ENCODE measurements at regions not wholly inside any gene's neighbourhood (a gene's known extent, or its start where the extent isn't known, plus 50 kb on each side); places are given as distances from the start of the nearest gene placed in this dataset.
A peak's percentile ranks its signal among the peaks of the same experiment; 100 is the strongest.

DNA sequence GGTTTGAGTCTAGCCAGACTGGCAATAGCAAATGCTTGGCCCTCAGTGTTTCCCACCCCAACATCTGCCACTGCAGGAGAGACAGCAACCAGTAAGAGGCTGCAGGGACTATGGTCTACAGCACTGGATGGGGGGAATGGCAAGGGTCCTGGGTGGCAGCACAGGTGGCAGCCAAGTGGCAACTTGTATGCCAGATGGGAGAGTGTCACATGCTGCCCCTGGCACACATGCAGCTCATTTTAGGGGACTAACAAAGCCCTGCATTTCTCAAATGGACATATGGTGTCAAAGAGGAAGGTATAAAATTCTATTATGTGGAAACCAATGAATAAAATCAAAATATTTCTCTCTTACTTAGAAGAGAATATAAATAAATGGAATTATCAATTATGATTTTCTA is 298.7 kb upstream of the MARCKS start:
- DNase-seq (ENCODE audit: low read depth): no peak

DNA sequence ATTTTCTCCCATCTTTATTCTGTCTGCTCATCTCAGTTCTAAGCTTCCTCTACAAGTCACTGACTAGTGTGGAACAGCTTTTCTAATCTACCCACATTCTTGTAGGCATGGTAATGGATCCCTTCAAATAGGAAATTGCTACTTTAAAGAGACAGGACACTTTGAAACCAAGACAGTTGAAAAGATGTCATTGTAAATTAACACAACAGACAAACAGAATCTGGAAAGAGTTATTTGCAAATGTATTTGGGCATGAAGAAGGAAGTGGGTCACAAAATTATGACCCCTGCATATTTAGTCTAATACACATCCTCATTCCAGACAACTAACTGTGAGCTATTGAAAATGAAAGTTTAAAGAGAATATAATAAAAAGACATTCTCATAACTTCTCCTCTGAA is 298.2 kb upstream of the MARCKS start:
- DNase-seq (ENCODE audit: low read depth): peak; percentile 23

DNA sequence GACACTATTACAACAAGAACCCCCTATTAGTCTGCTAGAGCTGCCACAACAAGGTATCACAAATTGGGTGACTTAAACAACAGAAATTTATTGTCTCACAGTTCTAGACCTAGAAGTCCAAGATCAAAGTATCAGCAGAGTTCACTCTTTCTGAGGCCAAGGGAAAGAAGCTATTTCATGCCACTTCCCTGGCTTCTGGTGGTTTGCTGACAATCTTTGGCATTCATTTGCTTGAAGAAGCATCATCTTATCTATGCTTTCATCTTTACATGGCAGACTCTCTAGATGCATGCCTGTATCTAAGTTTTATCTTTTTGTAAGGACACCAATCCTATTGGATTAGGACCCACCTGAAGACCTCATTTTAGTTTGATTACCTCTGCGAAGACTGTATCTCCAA is 296.8 kb upstream of the MARCKS start:
- peak; percentile 15 for DNase-seq (ENCODE audit: low read depth)

DNA sequence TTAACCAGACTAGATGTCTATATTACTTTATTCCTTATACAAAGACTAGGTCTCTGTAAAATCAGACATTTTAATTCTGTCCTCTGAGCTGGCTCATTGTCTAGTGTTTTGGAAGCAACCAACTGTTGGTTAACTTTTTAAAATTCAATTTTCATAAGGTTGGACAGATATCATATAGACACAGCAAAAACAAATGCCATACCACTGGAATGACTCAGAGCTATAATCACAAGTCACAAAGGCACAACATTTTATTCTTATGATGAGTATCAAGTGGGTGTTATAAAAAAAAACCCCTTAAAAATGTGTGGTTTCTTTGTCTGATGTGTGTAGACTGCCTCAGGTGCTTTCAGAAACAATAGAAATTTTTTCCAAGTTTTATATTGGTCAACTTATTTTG is 296.2 kb upstream of the MARCKS start:
- peak; percentile 72 for DNase-seq (ENCODE audit: low read depth)

DNA sequence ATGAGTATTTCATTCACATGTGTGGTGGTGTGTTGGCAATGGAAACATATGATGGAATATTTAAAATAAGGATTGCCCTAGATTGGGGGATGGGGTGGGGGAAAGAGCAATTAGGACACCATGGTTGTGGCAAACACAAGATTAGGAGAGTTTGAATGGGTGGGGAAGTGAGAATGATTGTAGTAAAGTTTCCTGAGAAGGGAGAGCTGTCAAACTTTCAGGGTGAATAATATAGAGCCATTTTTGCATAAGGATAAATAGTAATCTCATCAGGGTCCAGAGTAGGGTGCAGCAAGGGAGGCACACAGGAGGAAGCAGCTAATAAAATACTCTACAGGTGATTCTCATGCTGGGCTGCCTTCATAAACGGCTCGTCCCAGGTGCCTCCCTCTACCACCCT is 294.9 kb upstream of the MARCKS start:
- DNase-seq (ENCODE audit: low read depth): no peak

DNA sequence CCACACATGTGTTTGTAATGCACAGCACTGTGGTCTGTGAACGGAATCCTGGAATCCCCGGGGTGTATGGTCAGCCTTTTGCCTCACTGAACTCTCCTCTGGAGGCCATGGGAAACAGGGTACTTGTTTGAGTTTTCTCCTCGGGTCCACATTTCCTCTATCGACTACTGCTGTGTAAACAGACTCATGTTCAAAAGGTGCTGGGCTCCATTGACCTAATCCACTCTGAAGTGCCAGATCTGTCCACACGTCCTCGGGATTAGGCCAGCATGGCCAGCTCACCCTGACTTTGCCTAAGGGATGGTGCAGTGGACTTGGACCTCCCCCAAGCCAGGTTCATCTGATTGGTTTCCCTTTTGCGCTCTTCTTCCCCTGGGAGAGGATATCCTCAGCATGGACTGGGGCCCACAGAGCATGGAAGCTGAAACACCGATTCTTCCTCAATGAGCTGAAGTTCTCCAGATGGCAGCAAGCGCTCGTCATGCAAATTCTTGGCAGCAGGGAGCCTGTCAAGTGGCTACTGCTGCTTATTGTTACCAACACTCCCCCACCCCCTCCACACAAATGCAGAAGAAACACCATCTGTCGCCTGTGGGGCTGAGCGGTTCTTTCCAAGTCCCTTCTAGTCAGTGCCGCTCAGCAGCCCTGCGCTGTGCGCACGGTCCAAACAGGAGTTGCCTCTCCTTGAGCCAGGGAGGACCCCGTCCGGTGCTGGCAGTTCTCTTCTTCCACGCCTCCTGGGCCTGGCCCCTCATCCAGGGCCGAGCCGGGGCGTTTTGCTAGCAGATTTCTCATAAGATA is 292.6 kb upstream of the MARCKS start:
- DNase-seq (ENCODE audit: low read depth): peak; percentile 66

DNA sequence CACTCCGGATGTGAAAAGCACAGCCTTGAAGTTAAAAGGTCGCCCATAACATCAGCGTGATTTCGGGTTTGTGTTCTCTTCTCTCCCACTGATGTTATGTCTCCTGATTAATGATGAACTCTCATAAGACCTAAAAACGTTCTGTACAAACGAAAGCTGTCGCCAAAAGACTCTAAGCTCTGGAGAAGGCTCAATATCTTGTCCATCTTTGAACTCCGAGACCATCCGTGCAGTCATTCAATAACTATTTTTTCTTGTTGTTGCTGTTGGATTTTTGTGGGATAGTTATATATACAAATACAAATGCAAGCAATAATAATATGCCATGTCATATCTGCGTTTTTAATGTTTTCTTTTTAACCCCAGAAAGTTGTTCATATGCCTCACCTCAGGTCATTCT is 291.8 kb upstream of the MARCKS start:
- DNase-seq (ENCODE audit: low read depth): no peak

DNA sequence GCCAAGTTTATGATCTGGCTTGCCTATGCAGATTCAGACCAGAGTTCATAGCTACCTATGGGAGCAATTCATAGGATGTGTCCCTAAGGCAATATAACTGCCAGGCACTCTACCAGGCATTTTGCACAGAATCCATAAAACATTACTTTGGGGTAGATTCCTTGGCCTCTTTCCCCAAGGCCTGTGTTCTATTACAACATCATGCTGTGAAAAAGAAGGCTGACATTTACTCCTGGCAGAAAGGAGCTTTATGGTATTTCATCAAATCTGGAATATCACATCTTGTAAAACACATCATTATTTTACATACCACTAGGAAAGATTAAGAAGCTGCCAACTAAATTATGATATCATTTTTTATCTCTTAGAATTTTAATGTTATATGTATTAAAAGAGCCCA is 287.0 kb upstream of the MARCKS start:
- no peak for DNase-seq (ENCODE audit: low read depth)

DNA sequence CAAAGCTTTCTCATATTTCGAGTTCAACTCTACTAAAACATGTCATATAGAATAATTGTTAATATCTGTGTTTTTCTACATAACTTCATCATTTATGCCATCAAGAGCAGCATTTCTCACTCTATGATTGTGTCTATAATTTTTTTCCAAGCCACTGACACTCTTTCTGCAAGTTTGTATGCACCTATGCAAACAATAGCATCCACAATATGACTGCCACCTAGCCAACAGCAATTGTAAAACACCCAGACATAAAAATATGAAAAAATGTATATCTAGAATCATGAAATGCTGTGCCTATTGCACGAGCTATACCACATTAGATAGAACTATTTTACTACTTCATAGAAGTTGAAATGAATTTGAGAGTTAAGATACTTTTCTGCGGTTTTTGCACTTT is 286.5 kb upstream of the MARCKS start:
- no peak for DNase-seq (ENCODE audit: low read depth)

DNA sequence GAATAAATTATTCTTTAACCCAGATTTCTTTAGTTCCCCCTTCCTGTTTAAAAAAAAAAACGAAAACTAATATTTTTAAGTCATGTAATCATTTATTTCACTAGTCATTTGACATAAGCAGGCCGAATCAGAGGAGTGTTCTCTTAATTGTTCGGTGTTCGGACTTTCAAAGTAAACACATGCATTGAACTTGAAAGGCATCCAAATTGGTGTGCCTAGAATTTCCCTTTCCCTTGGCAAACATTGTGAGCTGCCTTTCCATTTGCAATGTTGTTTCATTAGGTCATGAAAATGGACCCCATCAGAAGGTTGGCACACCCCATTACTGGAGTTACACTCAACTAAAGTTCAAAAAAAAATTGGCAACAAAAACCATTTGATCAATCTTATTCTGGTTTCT is 283.0 kb upstream of the MARCKS start:
- no peak for DNase-seq (ENCODE audit: low read depth)

DNA sequence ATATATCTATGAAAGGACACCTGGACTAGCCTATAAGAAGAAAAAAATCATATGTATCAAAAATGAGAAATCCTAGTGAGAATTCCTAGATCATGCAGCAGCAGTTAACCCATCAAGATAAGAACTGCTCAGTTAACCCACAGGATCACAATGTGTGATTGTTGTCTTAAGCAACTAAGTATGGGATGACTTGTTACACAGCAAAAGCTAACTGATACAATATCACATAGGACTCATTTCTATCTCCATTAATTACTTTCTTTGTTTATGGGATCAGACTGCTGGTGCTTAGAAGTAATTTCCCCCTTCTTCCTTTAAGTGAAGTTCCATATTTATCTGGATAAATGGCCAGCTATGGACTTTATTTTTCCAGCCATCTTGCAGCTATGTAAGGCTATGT is 280.8 kb upstream of the MARCKS start:
- no peak for DNase-seq (ENCODE audit: low read depth)

DNA sequence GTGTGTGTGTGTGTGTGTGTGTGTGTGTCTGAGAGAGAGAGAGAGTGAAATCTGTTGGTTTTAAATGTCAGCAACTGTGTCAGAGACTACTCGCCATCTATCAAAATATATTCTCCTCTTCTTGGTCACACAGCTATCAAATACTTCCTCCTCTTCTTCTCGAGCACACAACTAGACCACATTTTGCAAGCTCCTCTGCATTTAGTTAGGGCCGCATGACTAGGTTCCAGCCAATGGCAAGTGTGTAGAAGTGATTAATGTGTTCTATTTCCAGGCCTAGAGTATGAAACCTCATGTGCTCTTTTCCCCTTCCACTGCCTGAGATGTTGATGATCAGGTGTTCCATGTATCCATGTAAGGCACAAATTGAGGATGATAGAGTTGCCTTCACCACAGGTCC is 278.5 kb upstream of the MARCKS start:
- DNase-seq (ENCODE audit: low read depth): no peak

DNA sequence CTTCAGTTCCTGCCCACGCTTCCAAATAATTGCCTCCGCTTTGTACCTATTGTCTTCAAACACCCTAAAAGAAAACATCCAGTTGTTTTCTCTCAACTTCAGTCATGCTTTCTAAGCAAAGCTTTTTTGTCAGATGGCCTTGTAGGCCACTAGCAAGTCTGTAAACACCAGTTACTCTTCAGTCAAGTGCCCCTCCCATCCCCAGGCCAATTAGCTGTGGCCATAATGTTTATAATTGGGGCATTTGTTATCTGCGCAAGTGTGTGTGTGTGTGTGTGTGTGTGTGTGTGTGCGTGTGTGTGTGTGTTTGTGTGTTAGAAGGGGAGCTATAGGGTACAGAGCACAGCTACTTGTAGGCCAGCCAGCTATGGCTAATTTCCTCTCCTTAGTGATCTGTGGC is 272.4 kb upstream of the MARCKS start:
- no peak for DNase-seq (ENCODE audit: low read depth)

DNA sequence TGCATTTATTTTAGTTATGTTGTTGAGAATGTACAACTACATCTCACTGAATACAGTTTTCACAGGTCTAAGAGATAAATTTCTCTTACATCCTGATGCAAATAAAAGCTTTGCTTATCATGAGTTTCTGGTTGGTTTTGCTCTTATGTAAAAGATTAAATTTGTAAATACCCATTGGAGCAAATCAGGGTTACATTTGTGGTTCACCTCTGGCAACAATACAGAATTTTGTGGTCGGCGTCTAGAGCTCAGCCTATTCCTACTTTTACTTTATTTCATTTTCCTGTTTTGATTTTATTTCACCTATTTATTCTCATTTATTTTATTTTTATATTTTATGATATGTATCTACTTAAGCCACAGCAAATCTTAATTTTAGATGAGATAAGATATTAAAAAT is 271.9 kb upstream of the MARCKS start:
- no peak for DNase-seq (ENCODE audit: low read depth)

DNA sequence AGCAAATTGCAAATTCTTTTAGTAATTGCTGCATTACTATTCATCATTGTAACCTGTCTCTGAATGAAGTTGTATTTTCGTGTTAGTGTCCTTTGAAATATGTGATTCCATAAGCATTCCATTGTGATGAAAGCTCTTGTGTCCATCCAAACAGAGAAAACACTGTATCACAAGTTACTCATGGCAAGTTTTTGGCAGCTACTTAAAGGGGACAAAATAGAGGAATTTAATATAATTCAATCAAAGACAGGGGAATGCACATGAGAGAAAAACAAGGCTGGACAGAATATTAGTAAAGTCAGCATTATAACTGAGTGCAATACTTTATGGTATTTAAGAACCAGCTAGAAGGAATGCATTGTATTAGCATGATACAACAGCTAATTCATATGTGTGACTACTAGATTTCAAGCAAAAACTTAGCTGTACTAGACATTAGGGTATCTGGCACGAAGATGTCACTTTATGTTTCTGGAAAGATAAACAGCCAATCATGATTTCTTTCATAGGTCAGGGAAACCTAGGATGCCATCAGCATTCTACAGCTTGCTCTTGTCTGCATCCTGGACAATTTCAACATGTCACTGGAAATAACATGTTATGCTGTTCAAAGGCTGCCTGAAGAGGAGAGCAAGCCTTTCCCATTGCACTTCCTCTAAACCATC is 270.6 kb upstream of the MARCKS start:
- DNase-seq (ENCODE audit: low read depth): no peak

DNA sequence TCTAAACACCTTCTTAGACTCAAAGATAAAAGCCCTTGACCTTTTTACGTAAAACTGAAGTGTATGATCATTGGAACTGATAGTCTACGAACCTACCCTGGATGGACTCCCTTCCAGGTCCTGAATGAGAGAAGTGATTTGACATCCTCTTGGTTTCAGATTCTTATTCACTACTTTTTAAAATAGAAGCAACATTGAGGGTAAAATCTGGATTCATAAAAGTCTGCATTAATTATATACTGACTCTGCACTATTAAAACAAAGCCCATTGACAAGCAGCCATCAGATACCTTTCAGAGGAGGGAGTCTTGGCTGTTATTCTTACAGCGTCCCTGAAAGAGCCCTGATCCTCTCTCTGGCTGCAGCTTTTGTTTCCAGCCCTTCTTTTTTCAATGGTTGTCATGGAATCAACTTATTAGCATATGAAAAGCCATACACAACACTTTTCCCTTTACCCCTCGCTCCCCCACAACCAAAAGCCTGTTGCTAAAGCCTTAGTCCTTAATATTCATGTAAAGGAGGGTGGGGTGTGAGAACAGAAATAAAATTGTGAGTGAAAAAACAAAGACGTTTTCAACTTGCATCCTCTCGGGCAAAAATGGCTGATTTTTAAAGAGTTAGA is 270.0 kb upstream of the MARCKS start:
- DNase-seq (ENCODE audit: low read depth): no peak

DNA sequence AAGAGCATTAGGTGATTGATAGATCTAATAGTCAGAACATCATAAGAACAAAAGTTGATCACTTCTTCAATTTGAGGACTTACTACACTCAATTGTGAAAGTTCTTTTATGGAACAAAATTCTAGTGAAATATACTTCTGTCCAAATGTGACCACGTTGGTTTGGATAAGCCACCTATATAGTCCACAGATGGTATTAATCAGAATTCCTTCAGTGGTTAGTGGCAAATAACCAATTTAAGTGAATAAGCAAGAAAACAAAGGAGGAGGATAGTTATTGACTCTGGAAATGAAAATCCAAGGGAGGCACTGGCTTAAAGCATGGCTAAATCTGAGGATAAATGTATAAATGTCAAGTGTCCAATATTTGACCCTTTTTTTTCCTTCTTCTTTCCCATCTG is 268.5 kb upstream of the MARCKS start:
- DNase-seq (ENCODE audit: low read depth): no peak

DNA sequence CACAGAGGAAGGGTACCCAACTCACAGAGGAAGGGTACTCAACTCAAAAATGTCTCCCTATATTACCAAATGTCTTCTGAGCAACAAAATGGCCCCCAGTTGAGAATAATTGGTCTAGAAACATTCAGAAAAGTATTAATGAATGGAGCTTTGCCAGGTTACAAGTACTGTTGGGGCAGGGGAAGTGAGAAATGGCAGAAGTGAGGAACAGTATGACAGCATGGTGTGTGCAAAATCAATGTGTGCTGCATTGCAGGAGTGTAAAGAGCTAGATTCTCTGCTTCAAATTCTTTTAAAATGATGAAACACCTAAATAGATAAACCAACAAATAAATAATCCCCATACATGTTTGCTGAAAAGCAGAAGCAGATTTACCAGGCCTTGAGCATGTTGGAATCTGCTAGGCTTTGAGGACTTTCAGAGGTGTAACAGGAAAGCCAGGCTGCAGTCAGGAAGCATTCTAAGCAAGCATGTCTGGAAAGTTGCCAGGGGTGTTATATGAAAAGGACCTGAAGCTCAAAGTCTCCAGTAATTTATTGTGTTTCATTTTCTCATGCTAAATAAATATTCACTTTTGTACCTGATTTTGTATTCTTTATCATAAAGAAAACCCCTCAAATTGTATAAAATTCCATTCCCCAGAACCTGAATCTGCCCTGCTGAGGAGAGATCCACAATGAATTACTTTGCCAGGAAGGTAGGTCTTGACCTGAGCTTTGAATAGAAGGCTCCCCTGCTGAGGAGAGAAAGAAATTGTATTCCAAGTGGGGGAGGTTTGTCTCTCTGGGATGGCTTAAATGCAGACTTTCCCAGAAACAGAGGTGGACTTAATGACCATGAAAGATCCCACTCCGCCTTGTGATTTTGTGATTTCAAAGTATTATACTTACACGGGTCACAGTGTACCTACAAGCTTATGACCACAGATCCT is 265.0 kb upstream of the MARCKS start:
- peak; percentile 25 for DNase-seq (ENCODE audit: low read depth)

DNA sequence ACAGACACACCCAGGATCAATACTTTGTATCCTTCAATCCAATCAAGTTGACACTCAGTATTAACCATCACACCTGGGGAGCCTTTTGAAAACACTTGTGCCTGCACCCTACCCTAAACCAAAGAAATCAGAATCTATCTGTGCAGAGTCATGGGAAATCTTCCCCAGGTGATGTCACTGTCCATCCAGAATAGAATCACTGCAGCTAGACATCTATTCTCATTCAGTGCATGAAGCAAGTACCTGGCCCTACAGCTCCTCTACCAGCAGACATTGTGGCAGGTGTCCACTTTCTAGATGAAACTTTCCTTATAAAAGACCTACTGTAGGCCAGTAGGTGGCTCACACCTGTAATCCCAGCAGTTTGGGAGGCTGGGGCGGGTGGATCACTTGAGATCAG is 262.4 kb upstream of the MARCKS start:
- no peak for DNase-seq (ENCODE audit: low read depth)

DNA sequence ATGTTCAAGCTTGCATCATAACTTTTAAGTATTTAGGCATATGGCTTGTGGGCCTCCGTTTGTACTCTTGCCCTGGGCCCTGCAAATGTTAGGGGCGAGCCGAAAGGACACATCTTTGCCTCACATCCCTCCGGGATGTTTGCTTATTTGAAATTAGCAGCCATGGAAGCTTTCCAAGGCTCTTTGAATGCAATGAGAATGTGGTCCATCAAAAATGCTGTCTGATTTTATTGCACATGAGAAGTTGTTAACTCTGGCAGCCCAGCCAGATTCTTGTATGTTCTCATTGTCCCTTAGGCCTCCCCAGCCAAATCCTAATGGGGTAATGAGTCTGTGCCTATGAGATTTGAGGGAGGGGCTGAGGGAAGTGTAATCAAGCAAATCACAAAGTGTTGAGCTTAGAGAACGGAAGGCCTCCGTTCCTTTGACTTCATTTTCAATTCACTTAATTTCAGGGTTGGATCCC is 261.2 kb upstream of the MARCKS start:
- DNase-seq (ENCODE audit: low read depth): peak; percentile 51

DNA sequence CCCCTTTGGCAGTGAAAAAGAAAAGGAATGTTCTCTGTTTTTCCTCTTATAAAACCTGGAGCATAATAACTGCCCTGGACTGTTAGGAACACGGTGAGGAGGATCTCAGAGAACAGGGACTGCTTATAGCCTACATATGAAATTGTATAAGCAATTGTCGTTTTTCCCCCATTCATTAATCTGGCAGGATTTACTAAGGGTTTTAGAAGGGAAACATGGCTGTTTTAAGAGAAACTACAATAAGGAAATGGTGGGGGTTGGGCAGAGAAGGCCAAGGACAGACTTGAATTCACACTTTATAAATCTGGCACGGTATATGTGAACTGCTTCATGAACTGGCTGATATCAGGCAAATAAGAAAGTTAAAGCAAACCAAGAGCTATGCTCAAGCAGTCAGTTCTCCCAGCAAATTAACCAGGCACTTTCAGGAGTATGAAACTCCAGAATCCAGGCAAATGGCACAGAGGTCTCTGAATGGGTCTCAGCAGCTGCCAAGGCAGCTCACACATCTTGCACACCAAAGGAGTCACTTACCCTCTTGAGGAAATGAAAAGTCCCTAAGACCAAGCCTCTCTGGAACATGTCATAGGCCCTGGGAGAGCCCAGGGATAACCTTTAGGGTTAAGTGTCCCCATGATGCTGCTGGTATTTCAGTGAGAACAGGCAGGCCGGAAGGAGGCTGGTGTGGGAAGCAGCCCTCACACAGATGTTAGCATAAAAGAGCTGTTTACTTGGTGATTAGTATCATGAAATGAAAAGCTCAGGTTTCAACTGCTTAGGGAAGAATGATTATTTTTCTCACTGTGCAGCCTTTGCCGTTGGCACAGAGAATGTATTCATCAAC is 260.5 kb upstream of the MARCKS start:
- DNase-seq (ENCODE audit: low read depth): peak; percentile 84
